ENCODE measurements at regions not wholly inside any gene's neighbourhood (a gene's known extent, or its start where the extent isn't known, plus 50 kb on each side); places are given as distances from the start of the nearest gene placed in this dataset.
"Not testable (repeated sequence)": the region's sequence is repeated elsewhere in the genome, so short reads cannot be mapped to it uniquely, and the experiment has no call there.

GRCh38 chr4:154907345-154908045 lies 126.4 kb downstream of the RBM46 start:
- DNase-seq: not testable (repeated sequence)

GRCh38 chr4:154908168-154908567 lies 127.1 kb downstream of the RBM46 start:
- no peak for DNase-seq

GRCh38 chr4:154911097-154911496 lies 130.0 kb downstream of the RBM46 start:
- DNase-seq: no peak

GRCh38 chr4:154911608-154912098 lies 130.6 kb downstream of the RBM46 start:
- no peak for DNase-seq

- DNase-seq: no peak
Measured at GRCh38 chr4:154916068-154916467, 135.0 kb downstream of the RBM46 start.

DNA sequence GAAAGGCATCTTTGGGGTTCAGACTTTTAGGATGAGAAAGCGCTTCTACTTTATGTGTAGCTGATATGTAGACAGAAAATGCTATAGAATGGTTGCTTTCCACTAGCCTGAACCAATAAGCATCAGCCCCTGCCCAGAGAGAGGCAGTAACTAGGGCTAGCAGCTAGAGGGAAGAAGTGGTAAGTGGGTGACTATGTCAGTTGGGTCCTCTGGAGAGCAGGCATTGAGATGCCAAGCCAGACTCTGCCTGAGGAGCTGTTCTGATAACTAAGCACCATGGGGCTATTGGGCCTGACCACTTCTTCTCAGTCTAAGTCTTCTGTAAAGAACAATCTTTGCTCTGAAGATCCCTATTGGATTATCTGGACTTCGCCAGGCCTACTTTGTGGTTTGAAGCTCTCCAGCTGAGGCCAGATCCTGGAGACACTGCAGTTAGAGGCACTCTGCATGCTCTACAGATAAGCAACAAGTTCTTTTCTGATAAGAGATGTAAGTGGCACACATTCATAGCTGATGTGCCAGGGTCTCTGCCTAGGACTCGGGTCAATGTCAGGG lies 146.1 kb downstream of the RBM46 start:
- no peak for DNase-seq

DNA sequence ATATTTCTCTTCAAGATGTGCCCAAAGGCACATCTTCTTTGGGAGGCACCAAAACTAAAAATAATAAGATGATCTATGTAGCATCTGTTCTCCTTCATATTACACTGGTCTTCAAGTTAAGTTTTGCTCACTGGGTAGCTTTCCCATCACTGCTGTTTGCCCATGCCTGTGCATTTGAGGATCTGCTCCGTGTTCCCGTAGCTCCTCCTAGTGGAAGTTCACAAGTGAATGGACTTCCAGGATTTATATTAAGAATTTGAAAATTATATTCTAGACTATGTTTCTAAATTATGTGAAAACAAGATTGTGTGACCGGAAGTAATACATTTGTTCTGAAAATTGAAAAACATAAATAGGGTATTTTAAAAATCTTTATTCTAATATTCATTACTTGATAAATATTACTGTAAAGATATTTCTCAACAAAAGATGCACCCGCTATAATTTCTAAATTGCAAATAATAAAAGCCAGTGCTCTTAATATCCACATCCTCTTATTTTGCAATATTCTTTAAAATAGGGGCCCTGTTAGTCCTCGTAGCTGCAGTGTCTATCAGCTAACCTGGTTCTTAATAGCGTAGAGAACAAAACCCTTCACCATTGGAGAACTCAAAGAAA lies 147.7 kb downstream of the RBM46 start:
- DNase-seq: no peak

GRCh38 chr4:154936873-154937272 lies 155.8 kb downstream of the RBM46 start:
- DNase-seq: no peak

- DNase-seq: no peak
Measured at GRCh38 chr4:154939851-154940250, 158.8 kb downstream of the RBM46 start.

DNA sequence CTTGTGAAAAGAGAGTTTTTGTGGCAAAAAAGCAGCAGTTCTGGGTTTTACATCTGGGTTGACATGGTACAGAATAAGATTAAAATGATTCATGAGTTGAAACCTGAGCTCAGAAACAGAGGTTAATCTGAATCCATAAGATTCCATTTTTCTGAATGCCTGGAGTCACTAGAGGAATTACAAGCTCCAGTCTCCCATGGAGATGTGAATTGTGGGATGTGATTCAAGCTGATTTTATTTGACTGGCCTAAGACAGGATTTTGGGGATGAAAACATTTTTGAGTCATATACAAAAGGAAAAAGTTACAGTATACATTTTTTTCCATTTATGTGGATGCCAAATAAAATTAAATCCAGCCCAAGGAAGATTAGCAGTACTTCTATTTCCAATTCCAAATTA lies 161.1 kb downstream of the RBM46 start:
- DNase-seq: no peak

GRCh38 chr4:154944996-154945395 lies 163.9 kb downstream of the RBM46 start:
- DNase-seq: no peak

GRCh38 chr4:154946113-154946512 lies 165.0 kb downstream of the RBM46 start:
- no peak for DNase-seq

DNA sequence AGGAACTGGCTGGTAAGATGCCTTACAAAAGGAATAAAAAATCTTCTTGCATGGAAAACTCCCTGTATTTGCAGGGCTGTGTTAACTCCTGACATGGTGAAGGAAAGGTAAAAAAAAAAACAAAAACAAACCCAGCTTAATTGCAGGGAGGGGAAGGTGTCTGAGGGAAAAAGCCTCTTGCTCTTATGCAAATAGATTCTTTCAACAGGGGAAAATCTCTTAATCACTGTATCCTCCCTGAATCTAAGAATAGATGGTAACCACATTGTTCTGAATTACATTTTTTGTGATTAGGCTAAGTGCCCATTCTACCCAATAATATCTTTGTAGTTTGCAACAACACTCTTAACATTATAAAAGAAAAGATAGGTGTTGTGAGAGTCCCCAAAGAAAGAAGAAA lies 172.6 kb downstream of the RBM46 start:
- no peak for DNase-seq

DNA sequence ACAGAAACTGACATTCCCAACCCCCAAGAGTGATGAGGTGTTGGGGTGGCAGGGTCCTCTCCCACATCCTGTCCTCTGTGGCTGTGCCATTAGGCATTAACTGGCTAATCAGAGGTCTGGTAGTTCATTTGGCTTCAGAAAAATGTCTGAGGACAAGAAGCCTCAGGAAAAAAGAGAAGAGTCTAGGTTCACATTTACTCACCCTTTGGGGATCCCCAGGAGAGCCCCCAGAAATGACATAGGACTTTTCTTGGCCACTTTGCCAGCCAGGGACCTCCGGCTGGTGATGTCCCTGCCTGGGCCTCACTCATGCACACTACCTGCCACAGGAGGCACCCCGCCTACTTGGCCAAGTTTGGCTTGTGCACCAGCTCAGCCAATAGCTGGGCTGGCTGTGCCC lies 173.0 kb downstream of the RBM46 start:
- no peak for DNase-seq

DNA sequence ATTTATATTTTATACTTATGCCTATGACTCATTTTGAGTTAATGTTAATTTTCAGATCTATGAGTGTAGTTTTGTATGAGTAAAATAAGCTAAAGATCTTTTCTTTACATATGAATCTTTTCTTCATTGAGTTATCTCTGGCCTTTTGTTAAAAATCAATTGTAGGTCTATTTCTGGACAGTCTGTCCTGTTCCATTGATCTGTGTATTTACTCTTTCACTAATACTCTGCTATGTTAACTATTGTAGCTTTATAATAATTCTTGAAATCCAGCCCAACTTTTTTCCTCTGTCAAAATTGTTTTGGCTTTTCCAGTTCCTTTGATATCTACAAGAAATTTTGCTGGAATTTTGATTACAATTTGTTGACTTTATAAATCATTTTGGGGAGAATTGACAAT lies 177.0 kb downstream of the RBM46 start:
- DNase-seq: no peak

- DNase-seq: no peak
Measured at GRCh38 chr4:154958621-154959358, 177.7 kb downstream of the RBM46 start.

DNA sequence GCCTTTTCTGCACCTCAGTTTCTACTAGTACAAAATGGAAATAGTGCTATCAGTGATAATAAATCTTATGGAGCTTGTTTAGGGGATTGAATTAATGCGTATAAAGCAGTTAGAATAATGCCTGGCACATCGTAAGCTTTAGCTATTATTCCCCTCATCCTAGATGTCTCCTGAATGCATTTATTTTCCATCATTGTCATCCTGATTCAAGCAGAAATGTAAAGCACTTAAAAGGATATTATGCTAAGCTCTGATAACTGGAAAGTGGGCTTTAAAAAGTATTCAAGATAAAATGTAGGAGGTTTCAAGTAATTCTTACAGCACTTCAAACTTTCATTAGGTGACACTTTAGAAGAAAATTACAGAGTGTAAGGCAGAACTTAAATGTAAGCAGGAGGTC lies 178.7 kb downstream of the RBM46 start:
- no peak for DNase-seq

DNA sequence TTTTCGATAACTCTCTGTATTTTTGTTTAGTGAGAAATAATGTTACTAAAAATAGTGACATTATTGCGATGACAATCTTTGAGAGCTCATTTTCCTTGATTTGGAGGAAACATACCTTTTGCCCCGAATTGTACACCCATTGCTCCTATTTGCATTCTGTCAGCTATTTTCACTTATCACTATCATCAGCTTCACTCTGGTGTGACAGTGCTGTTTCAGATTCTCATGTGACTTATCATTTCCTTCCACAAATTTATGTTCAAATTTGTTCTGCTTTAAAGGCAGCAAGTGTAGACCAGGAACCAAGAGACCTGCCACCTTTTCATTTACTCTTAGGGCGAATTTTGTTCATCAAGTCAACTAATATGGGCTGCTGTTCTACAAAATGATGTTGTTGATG lies 179.4 kb downstream of the RBM46 start:
- DNase-seq: no peak

- DNase-seq: no peak
Measured at GRCh38 chr4:154961263-154961662, 180.2 kb downstream of the RBM46 start.

DNA sequence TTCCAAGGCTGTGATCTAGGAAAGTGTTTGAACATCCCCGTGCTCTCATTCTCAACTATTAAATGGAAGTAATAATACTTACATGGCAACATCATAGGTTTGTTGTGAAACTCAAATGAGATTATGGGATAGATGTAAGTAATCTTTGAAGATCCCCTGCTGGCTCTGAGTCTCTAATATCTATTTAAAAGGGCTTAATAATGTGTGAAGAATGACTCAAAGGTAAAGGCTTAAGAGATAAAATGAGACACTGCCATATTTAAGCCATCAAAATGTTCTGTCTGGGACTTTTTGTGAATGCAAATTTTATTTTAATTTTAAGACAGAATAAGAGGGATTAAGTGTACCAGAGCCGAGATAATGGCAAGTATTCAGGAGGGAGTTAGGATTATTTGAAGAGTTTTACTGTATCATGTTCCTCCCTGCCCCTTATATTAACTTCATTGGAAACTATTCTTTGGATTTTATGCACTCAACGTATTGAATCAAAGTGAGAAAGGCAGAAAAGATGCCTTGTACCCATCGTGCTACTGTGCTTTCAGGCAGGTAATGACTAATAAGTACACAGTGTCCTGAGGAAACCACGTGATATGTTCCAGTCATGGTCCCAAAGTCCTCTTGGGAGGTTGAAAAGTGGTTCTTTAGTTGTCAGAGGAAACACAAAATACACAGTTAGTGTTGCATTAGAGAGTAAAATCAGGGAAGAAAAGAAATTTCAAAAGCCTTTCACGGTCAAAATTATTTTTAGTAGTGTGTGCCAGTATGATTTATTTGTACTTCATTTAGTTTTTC lies 192.4 kb downstream of the RBM46 start:
- DNase-seq: no peak

- DNase-seq: no peak
Measured at GRCh38 chr4:154977228-154977627, 196.2 kb downstream of the RBM46 start.

DNA sequence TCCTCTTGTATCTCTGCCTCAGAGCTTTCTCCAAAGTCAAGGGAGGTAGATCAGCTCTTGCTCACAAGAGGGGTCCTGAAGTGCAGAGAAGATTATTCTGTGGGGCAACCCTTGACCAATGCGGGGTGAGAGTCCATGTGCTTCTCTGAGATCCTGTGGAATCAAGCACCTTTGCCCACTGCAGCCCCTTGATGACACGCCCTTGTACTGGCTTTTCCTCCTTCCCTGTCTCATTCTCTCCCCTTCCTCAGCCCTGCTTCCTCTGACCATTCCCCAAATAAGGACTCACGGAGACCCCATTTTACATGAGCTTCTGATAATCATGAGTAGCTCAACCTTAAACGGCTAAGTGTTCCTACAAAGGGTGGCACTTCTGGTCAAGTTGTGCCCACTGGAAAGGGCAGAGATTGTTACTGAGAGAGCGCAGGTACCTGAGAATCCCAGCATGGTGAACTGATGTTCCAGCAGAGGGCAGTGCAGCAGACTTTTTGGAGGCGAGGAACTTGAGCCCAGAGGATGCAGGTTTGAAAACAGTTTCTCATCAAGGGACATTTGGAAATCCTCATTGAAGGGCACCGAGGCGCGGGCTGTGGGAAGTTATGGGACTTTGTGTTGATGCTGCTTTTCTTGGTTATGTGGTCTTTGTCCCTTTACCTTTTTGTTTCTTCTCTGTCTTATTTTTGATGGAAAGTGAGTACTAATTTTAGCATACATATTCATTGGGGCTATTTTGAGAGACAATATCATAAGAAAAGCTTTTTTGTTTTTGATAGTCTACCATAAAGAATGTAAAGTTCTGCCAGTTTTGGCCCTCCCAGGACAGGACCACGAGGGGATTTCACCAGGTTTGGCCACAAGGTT lies 201.3 kb downstream of the RBM46 start:
- DNase-seq: peak; percentile 15
